ENCODE measurements at regions not wholly inside any gene's neighbourhood (a gene's known extent, or its start where the extent isn't known, plus 50 kb on each side); places are given as distances from the start of the nearest gene placed in this dataset.

DNA sequence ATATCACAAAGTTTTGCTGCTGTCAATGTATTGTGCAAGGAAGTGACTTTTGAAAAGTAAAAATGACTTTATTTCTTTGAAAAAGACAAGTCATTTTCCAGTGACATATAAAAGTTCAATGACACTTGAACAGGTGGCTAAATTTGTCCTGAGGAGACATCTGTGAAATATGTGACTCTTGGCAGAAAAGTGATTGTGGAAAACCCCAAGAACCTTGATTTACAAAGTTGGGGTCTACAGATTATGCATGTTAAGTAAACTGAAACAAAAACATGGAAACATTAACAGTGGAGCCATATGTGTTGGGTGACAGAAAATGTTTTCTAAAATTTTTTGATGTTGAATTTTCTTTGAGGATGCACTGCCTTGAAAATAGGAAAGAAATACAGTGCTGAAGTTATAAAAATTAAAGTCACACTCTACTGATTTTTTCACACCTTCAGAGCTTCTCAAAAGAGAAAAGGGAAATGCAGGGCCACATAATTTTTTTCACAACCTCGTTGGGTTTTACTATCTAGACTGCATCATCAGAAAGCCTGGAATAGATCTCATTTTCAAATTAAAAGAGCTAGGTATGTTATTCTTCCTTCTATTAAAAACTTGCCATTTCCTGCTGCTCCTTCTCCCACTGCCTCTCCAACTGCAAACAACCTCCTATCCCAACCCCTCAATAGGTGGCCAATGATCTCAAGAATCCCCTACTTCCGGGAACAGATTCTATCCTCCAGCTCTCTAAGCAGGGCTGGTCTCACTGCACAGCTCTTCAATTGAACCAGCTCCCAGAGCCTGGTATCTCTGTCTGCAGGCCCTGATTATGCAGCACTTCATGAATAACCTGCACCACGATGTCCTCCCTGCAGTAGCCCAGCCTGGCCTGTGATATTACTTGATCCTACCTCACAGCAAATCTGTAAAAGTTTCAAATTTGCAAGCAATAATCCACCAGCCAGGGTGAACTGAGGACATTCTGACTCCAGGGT is 570.8 kb upstream of the CPEB2 start:
- TF ChIP-seq, protein P1, sequence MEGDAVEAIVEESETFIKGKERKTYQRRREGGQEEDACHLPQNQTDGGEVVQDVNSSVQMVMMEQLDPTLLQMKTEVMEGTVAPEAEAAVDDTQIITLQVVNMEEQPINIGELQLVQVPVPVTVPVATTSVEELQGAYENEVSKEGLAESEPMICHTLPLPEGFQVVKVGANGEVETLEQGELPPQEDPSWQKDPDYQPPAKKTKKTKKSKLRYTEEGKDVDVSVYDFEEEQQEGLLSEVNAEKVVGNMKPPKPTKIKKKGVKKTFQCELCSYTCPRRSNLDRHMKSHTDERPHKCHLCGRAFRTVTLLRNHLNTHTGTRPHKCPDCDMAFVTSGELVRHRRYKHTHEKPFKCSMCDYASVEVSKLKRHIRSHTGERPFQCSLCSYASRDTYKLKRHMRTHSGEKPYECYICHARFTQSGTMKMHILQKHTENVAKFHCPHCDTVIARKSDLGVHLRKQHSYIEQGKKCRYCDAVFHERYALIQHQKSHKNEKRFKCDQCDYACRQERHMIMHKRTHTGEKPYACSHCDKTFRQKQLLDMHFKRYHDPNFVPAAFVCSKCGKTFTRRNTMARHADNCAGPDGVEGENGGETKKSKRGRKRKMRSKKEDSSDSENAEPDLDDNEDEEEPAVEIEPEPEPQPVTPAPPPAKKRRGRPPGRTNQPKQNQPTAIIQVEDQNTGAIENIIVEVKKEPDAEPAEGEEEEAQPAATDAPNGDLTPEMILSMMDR (IDR thresholded peaks at IDR 0.05): no peak
- TF ChIP-seq ELF1 (IDR thresholded peaks at IDR 0.05): no peak
- TF ChIP-seq, protein P2, sequence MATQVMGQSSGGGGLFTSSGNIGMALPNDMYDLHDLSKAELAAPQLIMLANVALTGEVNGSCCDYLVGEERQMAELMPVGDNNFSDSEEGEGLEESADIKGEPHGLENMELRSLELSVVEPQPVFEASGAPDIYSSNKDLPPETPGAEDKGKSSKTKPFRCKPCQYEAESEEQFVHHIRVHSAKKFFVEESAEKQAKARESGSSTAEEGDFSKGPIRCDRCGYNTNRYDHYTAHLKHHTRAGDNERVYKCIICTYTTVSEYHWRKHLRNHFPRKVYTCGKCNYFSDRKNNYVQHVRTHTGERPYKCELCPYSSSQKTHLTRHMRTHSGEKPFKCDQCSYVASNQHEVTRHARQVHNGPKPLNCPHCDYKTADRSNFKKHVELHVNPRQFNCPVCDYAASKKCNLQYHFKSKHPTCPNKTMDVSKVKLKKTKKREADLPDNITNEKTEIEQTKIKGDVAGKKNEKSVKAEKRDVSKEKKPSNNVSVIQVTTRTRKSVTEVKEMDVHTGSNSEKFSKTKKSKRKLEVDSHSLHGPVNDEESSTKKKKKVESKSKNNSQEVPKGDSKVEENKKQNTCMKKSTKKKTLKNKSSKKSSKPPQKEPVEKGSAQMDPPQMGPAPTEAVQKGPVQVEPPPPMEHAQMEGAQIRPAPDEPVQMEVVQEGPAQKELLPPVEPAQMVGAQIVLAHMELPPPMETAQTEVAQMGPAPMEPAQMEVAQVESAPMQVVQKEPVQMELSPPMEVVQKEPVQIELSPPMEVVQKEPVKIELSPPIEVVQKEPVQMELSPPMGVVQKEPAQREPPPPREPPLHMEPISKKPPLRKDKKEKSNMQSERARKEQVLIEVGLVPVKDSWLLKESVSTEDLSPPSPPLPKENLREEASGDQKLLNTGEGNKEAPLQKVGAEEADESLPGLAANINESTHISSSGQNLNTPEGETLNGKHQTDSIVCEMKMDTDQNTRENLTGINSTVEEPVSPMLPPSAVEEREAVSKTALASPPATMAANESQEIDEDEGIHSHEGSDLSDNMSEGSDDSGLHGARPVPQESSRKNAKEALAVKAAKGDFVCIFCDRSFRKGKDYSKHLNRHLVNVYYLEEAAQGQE (IDR thresholded peaks at IDR 0.05; ENCODE audit: low read depth, low read length): no peak
- no peak for TF ChIP-seq MEF2A (IDR thresholded peaks at IDR 0.05; ENCODE audit: borderline replicate concordance, low read depth)
- TF ChIP-seq, protein P3, sequence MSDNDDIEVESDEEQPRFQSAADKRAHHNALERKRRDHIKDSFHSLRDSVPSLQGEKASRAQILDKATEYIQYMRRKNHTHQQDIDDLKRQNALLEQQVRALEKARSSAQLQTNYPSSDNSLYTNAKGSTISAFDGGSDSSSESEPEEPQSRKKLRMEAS (IDR thresholded peaks at IDR 0.05; ENCODE audit: low read depth): no peak
- TF ChIP-seq POLR2AphosphoS5 (IDR thresholded peaks at IDR 0.05; ENCODE audit: low read depth, low read length): no peak
- TF ChIP-seq EZH2phosphoT487 (IDR thresholded peaks at IDR 0.05; ENCODE audit: borderline replicate concordance, low read depth): no peak
- no peak for TF ChIP-seq EP300 (IDR thresholded peaks at IDR 0.05; ENCODE audit: borderline replicate concordance in 1 of 2, low read depth in 1 of 2, low read length in 1 of 2)
- TF ChIP-seq RCOR1 (IDR thresholded peaks at IDR 0.05; ENCODE audit: low read length): no peak
- no peak for TF ChIP-seq RAD21 (IDR thresholded peaks at IDR 0.05; ENCODE audit: low read length)
- no peak for TF ChIP-seq GABPA (IDR thresholded peaks at IDR 0.05; ENCODE audit: low read depth)

All from SK-N-SH (cell line).